AG08396 (cell line): ENCODE measurements at regions not wholly inside any gene's neighbourhood (a gene's known extent, or its start where the extent isn't known, plus 50 kb on each side); places are given as distances from the start of the nearest gene placed in this dataset.
A peak's percentile ranks its signal among the peaks of the same experiment; 100 is the strongest.

Experiments used
- DNase-seq: peaks from one replicate; pipeline ENCODE4 v3.0.0; 2012; ENCODE audit warnings: low spot score, mixed read lengths

DNA sequence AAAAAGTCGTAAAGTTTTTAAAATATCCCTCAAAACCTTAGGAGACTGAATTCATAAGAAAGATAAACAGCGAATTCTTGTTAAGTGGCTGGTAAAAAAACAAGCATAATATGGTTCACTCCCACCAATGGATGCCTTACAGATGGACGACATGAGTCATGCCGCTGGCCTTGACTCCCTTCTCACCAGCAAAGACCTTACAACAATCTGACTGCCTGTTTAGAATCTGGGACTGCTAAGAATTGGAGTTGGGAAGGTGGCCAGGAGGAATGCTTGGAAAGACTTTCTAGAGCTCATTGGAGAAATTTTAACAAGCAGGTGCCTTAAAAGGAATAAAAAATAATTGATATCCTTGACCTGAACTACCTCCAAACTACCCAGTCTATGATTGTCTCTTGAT is 206.9 kb upstream of the FMN2 start:
- no peak for DNase-seq

DNA sequence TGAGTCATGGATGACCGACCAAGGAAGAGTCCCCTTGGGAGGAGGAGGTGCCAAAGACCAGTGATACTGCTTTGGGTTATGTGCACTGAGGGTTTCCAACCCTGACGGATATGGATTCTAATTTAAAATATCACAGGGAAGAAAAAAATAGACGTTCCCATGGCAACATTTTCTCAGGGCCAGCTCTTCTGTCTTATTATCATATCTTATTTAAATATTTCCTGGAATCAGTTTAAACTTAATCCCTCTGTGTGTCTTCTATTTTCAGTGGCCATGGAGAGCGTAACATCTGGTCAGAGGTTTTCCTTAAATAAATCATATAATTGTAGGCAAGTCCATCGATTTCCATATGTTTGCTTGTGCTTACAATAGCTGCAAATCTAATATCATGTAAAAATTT is 205.4 kb upstream of the FMN2 start:
- DNase-seq, result no peak

DNA sequence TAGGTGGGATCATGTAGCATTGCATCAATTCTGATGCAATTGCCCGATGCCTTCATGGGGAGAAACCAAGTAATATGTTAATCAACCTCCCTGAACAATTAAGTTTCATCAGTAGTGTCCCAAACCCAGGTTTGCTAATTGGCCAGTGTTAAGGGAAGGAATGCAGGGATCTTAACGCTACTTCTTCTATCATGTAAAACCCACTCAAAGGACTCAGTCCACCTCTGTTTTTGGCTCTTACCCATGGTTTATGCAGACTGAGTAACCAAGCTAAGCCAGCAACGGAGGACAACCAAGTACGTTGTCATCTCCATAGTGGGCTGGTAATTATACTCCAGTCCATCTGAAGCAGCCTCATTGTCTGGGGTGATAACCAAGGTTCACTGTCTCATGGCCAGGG is 203.0 kb upstream of the FMN2 start:
- no peak for DNase-seq

DNA sequence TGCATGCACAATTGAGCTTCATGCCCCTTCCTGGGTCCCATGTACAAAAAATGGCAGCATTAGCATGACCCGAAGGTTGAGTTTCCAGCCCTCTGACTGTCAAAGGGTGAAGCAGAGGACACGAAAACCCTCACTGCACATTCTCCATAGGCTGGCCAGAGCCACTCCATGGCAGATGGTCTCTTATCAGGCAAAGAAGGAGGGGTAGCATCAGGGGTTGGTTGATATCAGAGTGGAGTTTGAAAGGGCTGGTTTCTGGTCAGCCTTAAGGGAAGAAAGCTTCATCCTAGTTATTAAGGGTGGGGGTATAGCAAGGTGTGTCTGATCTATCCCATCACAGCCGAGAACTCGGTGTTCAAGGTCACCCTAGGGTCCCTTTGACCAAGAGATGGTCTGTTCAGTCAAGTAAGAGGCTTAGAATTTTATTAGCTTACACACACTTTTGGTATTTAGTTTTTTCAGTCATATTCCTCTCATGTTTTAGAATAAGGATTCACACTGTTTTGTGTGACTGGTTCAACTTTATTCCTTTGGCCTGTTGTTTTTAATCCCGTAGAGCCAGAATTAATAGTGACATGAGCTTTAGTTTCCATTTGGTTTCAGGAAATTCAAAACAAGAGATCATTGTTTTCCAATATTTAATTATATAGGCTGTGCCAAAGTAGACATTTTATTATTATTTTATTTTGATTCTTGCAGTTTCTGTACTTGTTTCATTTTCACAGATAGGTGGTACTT is 199.9 kb upstream of the FMN2 start:
- no peak for DNase-seq

DNA sequence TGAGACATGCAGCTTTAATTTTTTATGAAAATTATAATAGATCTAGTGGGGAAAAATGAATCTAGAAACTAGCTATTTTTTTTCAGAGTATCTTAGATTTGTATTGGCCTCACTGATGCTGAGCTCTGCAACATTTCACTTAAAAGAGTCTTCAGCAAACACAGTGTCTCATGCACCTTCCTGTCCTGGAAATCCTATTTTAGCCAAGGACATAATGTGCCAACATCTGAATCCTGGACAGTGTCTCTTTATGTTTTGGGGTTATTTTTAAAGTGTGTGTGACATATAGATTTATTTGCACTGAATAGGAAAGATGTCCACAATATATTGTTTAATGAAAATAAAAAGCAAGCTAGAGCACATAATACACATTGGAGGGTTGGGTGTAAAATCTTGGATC is 199.1 kb upstream of the FMN2 start:
- no peak for DNase-seq

DNA sequence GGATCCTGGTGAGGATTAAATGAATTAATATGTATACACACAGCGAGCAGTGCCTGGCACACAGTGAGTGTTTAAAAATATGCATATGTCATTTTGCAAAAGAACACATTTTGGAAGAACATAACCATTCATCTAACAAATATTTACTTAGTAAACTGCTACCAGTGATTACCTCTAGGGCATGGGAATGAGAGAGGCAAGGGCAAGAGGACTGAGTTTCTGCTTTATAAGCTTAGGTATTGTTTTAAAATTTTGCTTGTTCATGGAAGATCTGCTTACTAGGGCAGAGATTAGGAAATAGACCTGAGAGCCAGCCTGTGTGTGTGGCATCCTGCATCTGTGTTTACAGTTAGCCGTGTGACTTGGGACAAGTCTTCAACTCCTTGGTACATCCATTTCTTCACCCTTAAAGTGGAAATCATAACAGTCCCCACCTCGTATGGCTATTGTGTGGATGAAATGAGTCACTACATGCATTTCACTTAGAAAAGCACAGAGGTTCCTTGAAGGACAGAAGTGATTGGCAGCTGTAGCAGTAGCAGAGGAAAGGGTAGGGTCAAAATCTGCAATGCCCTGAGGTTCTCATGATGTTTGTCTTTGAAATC is 198.5 kb upstream of the FMN2 start:
- DNase-seq, result no peak

DNA sequence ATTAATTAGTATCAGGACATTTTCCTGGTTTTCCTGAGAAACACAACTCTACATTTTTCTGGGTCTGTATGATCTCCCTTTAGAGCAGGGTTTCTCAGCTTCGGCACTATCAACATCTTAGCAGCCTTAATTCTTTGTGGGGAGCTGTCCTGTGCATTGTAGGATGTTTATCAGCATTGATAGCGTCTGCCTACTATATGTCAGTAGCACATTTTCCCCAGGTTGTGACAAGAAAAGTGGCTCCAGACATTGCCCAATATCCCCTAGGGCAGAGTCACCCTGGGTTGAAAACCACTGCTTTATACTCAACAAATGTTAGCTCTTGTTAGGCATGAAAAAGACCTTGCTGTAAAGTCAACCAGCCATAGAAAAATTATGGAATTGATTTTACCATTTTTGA is 195.1 kb upstream of the FMN2 start:
- no peak for DNase-seq

DNA sequence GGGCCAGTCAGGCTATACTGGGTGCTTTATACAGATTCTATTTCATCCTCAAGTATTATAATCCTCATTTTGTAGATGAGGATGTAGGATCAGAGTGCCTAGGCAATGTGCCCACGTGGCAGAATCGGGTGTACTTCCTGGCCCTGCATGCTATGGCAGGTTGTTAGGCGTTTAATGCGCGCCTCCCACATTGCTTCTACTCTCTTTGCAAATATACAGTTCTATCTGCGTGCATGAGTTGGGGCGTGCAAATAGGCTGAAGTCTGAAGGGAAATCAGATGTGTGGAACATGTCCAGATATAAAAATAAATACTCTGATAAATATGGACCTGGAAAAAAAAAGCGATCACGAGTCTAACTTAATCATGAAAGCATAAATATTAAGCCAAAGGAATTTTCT is 194.7 kb upstream of the FMN2 start:
- no peak for DNase-seq

DNA sequence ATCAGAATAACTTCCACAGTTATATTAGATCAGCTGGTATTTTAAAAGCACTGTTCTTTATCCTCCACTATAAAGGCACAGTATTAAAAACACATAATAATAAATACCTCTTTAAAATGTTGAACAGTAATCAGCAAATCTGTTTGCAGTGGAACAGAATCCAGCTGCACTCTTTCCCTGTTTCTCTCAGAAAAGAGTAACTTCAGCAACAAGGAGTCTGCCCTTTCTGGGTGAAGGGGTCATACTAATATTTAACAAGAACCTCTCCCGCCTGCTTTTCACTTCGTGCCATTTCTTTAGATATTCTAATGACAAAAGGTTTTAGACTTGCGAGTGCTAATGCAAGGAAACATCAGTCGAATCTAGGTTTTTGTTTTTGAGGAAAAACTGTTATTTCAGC is 194.2 kb upstream of the FMN2 start:
- no peak for DNase-seq

DNA sequence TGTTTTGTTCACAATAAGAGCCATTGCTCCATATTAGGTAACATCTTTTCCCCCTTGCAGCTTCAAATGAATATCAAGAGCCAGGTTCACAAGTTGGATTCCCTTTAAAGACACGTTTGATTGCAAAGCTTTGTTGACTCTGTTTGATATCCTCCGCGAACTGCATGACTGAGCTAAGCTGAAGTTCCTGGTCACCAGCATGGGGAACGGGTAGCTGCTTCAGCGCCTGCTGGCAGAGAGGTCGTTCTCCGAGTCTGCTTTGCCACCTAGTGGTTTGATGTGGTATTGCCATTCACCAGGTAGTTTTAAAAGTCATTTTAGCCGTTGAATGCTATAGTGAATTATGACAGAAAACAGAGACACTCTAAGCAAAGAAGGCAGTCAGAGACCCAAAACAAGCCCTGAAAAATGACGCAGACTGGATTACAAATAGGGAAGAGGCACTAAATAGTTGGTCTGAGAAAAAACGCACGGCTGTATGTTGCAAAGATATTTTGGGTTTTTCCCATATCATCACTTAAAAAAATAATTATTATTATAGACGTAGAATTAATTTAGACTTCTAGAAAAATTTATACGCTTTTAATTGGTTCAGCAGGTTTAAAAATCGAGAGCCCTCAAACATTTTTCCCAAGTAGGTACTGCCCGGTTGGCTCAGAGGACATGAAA is 193.5 kb upstream of the FMN2 start:
- DNase-seq, result peak; percentile 86

DNA sequence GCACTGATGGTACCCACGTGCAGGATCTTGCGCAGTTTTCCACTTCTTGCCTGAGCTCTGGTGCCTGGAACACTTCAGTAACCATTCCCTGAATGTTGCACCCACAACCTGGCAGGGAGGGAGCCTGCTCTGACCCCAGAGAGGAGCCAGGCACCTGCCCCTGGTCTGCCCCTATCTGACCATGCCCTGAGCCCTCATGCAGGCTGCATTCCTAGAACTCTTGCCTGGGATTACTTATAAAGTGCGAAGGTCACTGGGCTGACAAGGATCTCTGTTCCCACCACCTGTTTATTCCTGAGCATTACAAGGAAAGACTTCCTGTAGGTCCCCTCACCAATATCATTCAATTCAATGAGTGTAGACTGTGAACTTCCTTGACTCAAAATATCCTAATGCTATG is 191.9 kb upstream of the FMN2 start:
- DNase-seq, result no peak

DNA sequence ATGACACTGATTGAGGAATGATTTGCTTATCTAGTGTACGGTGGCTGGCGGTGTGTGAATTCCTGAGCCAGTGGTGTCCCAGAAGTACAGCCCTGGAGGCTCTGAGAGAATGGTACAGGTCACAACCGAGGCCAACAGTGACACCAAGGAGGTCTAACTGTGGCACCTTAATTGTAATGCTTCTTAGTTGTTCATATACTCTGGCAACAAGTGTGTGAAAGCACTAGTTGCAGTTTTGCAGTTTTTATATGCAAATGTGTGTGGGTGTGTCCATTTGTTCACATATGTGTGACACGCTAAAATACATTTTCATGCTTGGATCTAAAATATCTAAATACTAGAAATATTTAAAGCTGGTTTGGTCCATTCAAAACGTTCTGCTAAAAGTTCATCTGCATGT is 185.3 kb upstream of the FMN2 start:
- DNase-seq, result no peak

DNA sequence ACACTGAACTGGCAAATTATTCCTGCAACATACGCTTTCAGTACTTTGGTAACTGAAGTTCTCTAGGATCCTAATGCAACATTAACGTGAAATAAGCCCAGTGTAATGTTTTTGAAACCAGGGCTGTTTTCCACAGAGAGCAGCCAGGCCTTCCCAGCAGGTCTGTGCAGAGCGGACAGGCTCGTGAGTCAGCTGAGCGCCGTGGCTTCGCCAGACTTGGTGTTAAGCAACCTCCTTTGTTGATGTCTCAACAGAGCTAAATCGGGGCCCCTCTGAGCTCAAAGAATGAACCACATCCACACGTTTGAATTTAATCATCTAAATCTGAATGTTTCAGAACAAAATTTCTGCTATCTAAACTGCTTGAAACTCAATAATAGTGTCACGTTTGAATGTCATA is 181.8 kb upstream of the FMN2 start:
- peak; percentile 67 for DNase-seq

DNA sequence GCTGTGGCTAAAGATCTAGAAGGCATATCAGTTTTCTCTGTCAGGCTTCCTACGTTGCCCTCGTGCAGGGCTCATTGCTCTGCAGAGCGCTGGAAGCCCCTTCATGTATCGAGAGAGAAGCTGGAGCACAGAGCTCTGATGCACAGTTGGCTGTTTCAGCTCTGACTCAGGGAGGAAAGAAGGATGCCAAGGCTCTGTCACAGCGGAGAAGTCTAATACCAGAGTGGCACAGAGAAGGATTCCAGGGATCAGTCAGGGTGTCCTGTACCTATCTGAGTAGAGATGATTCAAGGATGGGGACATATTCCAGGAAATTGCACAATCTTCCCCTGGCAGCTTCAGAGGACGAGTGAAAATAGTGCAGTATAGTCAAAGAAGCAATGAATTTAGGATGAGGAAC is 179.2 kb upstream of the FMN2 start:
- DNase-seq, result peak; percentile 19

DNA sequence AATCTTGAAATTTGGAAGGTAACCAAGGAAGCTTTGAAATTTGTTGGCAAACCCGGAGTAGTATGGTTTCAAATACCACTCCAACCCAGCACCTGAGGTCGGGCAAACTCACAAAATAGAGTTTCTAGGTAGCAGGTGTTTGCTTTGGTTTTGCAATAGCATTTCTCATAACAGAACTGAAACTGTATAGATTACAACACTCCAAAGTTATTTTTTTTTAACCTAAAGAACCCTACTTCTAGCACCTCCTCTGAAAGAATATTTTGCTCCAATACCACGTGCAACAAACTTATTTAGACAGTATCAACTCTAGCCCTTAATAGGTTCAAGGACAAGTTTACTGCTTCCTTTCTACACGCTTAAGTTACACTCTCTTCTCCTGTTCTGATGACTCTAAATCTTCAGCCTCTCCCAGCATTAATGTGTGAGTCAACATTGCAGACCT is 178.5 kb upstream of the FMN2 start:
- DNase-seq, result no peak

DNA sequence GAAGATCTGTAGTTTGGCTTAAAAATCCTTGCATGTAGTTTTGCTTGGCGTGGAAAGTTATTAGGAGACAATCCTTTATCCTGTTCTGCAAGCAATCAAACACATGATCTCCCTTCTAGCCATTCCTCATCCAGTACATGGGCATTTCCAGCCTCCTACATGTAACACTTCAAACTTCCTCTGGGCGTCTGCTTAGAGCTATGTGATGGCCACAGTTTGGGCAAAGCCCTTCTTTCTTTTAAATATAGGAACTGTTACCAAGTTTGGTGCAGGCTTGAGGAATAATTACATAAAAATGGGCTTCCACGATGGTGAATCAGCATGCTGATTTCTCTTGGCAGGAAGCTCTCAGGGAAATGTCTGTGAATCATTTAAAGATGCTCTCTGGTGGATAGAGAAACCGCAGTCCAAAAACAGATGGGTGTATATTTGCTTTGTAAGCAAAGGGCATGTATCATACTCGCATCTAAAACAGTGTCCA is 176.9 kb upstream of the FMN2 start:
- peak; percentile 49 for DNase-seq

DNA sequence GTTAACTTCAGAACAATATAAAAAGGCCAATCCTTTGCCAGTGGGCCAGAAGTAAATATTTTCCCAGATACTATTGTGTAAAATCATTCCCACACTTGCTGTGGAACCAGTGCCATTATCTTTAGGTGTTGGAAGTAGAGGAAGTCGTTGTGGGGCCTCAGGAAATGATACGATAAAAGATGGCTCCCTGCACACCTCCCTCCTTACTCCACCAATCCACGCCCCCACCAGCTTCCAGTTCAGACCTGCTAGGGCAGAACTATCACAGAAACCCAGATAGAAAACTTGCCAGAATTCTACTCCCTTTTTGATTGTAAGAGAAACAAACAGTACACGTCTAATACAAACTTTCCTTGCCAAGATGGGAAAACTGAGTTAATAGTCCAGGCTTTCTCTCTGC is 173.0 kb upstream of the FMN2 start:
- DNase-seq, result no peak

DNA sequence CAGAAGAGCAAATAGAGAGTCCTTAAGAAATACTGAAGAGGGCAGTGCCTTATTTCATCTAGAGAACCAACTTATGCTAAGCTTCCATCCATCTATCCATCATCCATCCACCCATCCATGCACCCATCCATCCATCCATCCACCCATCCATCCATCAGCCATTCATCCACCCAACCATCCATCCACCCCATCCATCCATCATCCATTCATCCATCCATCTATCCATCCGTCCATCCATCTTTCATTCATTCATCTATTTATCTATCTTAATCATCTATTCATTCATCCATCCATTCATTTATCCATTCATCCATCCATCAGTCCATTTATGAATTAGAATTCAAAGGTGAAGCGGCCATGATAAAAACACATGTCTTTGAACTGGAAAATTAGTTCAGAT is 171.5 kb upstream of the FMN2 start:
- no peak for DNase-seq

DNA sequence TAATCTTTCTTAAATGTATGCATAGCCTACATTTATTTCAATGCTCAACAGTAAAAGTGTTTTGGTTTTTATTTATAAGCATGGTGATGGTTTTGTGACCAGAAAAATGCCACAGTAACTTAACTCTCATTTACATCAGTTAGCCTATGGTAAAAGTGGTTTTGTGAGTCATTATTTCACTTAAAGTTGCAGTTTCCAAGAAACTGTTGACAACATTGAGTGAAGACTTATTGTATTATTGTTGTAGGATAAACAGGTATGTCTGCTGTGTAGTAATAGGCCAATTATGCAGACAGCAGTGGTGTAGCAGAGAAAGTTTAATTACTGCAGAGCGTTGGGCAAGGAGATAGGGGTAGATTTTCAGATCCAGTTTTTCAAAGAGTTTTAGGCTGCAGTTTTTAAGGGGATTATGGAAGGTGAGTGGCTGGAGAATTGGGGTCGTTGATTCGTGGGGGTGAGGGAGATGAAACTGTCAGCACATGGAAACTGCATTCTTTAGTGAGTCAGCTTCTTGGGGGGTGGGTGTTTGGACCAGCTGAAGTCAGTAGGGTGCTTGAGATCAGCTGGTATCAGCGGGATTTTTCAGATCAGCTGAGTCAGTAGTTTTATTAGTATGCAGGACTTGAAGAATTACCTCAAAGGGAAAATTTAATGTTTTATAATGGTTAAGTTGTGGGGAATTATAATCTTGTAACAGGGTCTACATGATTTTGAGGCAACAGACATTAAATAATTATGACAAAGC is 168.7 kb upstream of the FMN2 start:
- no peak for DNase-seq

DNA sequence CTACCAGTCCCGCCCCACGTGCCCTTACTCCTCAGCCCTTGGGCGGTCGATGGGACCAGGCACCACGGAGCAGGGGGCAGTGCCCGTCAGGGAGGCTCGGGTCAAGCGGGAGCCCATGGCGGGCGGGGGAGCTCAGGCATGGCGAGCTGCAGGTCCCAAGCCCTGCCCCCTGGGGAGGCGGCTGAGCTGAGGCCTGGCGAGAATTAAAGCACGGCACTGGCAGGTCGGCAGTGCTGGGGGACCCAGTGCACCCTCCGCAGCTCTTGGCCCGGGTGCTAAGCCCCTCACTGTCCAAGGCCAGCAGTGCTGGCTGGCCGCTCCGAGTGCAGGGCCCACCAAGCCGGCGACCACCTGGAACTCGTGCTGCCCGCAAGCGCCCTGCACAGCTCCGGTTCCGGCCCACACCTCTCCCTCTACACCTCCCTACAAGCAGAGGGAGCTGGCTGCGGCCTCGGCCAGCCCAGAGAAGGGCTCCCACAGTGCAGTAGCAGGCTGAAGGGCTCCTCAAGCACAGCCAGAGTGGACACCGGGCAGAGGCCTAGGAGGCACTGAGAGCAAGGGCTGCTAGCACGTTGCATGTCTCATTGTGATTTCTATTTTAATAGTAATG is 166.8 kb upstream of the FMN2 start:
- no peak for DNase-seq

DNA sequence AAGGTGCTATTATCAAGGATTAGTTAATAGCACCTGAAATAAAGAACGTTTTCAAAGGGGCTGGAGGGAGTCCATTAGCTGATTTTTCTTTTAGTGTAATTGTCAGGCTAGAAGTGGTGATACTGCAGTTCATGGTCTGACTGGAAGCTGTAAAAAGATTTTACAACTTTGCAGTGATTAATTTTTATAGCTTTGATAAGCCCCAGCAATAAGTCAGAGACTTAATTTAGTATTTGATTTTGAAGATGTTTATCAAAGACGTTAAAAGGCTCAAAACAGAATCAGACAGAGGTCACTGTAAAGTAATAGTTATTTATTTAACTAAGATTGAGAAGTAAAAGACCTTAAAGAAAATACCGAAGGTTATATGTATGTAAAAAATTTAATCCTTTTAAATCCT is 165.5 kb upstream of the FMN2 start:
- no peak for DNase-seq

DNA sequence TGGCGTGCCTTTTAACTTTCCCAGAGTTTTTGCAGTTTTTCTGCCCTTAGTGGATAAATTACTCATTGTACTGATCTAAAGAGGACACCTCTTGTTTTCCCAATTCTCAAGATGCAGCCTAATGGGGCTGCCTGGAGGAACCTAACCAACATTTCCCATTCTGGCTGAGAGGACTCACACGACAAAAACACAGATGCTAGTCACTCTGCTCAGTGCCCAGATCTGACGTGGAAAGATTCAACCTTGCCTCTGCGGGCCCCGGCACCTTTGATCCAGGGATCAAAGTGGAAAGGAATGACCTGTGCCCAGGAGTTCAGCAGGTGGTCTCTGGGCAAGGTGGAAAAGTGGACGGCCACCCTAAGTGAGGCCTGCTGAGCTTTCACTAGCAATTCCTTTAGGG is 162.4 kb upstream of the FMN2 start:
- DNase-seq, result no peak
